GM21619 (cell line): ENCODE measurements at regions not wholly inside any gene's neighbourhood (a gene's known extent, or its start where the extent isn't known, plus 50 kb on each side); places are given as distances from the start of the nearest gene placed in this dataset.

Source experiments
- ATAC-seq: cut with Tn5 transposase; IDR thresholded peaks from one replicate; pipeline ENCODE4 v1.9.1; 2021; ENCODE audit not compliant: unreplicated experiment

GRCh38 chr22:46065691-46066454 lies 84.5 kb upstream of the PPARA start:
- ATAC-seq: no peak

- ATAC-seq: no peak
These were observed 83.6 kb upstream of the PPARA start for GRCh38 chr22:46066691-46067090.

- ATAC-seq: no peak
These were observed 82.9 kb upstream of the PPARA start for GRCh38 chr22:46067159-46068111.

GRCh38 chr22:46068181-46068592 lies 82.1 kb upstream of the PPARA start:
- no peak for ATAC-seq

GRCh38 chr22:46068593-46069491 lies 81.5 kb upstream of the PPARA start:
- ATAC-seq: no peak

- no peak for ATAC-seq
These were observed 80.7 kb upstream of the PPARA start for GRCh38 chr22:46069521-46070214.

GRCh38 chr22:46070215-46070802 lies 80.0 kb upstream of the PPARA start:
- ATAC-seq: no peak

- ATAC-seq: no peak
These were observed 79.4 kb upstream of the PPARA start for GRCh38 chr22:46070803-46071450.

GRCh38 chr22:46071451-46072109 lies 78.7 kb upstream of the PPARA start:
- ATAC-seq: no peak

GRCh38 chr22:46072110-46072881 lies 78.0 kb upstream of the PPARA start:
- ATAC-seq: no peak

- ATAC-seq: no peak
These were observed 77.2 kb upstream of the PPARA start for GRCh38 chr22:46072981-46073682.

- no peak for ATAC-seq
These were observed 76.4 kb upstream of the PPARA start for GRCh38 chr22:46073683-46074504.

GRCh38 chr22:46074771-46075551 lies 75.4 kb upstream of the PPARA start:
- no peak for ATAC-seq

- ATAC-seq: no peak
These were observed 74.4 kb upstream of the PPARA start for GRCh38 chr22:46075764-46076531.

GRCh38 chr22:46076651-46077339 lies 73.5 kb upstream of the PPARA start:
- no peak for ATAC-seq
